GM19324 (cell line): ENCODE measurements at regions not wholly inside any gene's neighbourhood (a gene's known extent, or its start where the extent isn't known, plus 50 kb on each side); places are given as distances from the start of the nearest gene placed in this dataset.
"Not testable (repeated sequence)": the region's sequence is repeated elsewhere in the genome, so short reads cannot be mapped to it uniquely, and the experiment has no call there.

Experiments
- ATAC-seq: cut with Tn5 transposase; IDR thresholded peaks from one replicate; pipeline ENCODE4 v1.9.1; 2021; ENCODE audit warnings: mild to moderate bottlenecking, moderate library complexity; ENCODE audit not compliant: unreplicated experiment, low FRiP score

- ATAC-seq: no peak
Observed at GRCh38 chr9:108766626-108767161, 89.1 kb downstream of the ACTL7B start.

- ATAC-seq: no peak
Observed at GRCh38 chr9:108765265-108765664, 90.5 kb downstream of the ACTL7B start.

- ATAC-seq: no peak
Observed at GRCh38 chr9:108762348-108763055, 93.3 kb downstream of the ACTL7B start.

- ATAC-seq: peak; percentile 53
Observed at GRCh38 chr9:108761655-108762347, 94.0 kb downstream of the ACTL7B start.

- ATAC-seq: no peak
Observed at GRCh38 chr9:108760841-108761240, 94.9 kb downstream of the ACTL7B start.

- no peak for ATAC-seq
Observed at GRCh38 chr9:108759835-108760234, 96.0 kb downstream of the ACTL7B start.

- ATAC-seq: no peak
Observed at GRCh38 chr9:108759399-108759798, 96.4 kb downstream of the ACTL7B start.

GRCh38 chr9:108756746-108757490 is 98.9 kb downstream of the ACTL7B start:
- ATAC-seq: no peak

- no peak for ATAC-seq
Observed at GRCh38 chr9:108755979-108756378, 99.8 kb downstream of the ACTL7B start.

GRCh38 chr9:108751369-108751768 is 104.4 kb downstream of the ACTL7B start:
- ATAC-seq: no peak

- ATAC-seq: no peak
Observed at GRCh38 chr9:108750661-108751215, 105.0 kb downstream of the ACTL7B start.

- ATAC-seq: no peak
Observed at GRCh38 chr9:108748776-108749175, 107.0 kb downstream of the ACTL7B start.

- ATAC-seq: no peak
Observed at GRCh38 chr9:108746864-108747263, 108.9 kb downstream of the ACTL7B start.

- no peak for ATAC-seq
Observed at GRCh38 chr9:108746001-108746400, 109.8 kb downstream of the ACTL7B start.

- no peak for ATAC-seq
Observed at GRCh38 chr9:108744641-108745040, 111.1 kb downstream of the ACTL7B start.

- ATAC-seq: no peak
Observed at GRCh38 chr9:108743901-108744371, 111.8 kb downstream of the ACTL7B start.

- no peak for ATAC-seq
Observed at GRCh38 chr9:108743416-108743815, 112.4 kb downstream of the ACTL7B start.

GRCh38 chr9:108742191-108742590 is 113.6 kb downstream of the ACTL7B start:
- ATAC-seq: no peak

GRCh38 chr9:108731292-108731691 is 124.5 kb downstream of the ACTL7B start:
- not testable (repeated sequence) for ATAC-seq

GRCh38 chr9:108727580-108728111 is 128.1 kb downstream of the ACTL7B start:
- no peak for ATAC-seq
